GM18858 (cell line): ENCODE measurements at regions not wholly inside any gene's neighbourhood (a gene's known extent, or its start where the extent isn't known, plus 50 kb on each side); places are given as distances from the start of the nearest gene placed in this dataset.
"Not testable (repeated sequence)": the region's sequence is repeated elsewhere in the genome, so short reads cannot be mapped to it uniquely, and the experiment has no call there.

Experiments
- ATAC-seq: cut with Tn5 transposase; IDR thresholded peaks from one replicate; pipeline ENCODE4 v1.9.1; 2021; ENCODE audit not compliant: unreplicated experiment

DNA sequence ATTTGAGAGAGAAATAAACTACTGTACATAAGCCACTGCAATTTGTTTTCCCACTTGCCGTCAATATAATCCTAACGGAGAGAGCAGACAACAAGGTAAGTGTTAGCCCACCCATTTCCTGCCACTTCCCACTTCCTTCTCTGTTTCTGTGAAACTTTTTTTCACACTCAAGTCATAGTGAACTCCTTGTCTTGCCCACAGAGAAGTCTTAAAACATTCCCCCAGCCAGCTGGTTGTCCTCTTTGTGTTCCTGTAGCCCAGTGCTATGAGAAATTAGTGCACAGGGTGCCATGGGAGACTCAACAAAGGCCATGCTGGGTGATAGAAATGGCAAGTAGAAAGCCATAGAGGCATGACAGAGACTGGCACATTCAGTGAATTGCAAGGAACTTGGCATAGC, 208.6 kb downstream of the BLID start:
- no peak for ATAC-seq

DNA sequence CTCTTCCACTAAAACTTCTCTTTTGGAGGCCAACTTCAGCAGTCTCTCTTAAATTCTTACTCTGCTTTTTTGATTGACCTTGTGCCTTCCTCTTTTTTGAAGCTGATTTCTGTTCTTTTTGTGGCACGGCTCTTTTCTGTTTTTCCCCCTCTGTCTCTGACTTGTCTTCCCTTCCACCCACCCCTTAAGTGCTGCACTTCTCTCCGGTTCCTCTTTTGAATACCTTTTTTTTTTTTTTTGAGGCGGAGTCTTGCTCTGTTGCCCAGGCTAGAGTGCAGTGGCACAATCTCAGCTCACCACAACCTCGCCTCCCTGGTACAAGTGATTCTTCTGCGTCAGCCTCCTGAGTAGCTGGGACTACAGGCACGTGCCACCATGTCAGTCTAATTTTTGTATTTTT, 211.9 kb downstream of the BLID start:
- ATAC-seq: no peak

DNA sequence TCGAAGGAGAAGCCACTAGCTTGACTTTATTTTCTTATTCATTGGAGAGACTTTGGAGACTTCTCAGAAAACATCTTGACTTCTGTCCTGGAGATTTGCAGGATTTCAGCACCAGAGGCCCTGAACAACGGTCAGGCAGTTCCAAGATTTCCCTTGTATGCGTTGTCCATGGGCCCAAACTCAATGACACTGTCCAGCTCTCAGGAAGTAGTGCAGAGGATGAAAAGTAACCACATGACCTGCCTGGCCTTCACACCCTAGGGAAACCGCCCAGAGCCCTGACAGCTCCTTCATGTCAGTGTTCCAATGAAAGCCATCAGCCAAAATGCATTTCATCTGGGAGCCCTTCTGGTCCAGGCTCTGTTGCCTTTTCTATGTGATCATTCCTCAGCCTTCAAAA, 214.1 kb downstream of the BLID start:
- no peak for ATAC-seq

DNA sequence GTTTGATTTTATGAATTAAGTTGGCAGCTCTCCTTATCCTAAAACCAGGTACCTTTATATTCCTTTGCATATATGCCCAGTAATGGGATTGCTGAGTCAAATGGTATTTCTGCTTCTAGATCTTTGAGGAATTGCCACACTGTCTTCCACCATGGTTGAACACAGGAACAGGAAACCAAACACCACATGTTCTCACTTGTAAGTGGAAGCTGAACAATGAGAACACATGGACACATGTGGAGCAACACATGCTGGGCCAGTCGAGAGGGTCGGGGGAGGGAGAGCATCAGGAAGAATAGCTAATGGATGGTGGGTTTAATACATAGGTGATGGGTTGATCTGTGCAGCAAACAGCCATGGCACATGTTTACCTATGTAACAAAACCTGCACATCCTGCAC, 214.6 kb downstream of the BLID start:
- not testable (repeated sequence) for ATAC-seq

DNA sequence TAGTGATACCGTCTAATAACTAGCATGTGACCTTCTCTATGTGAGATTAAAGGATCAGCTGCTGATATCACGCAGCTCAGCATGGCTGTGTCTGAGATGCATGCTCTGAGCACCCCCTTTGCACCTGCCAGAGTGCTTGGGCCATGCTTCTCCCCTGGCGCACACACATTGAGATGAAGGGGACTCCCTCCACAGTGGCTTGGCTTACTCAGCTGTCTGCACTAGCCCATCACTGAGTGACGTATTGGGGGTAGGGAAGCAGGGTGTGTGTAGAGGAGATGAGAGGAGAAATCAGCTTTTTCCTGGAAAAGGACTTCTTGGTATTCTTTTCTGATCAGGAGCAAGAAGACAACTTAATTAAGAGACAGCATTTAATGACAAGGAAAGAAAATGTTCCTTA, 216.5 kb downstream of the BLID start:
- no peak for ATAC-seq

DNA sequence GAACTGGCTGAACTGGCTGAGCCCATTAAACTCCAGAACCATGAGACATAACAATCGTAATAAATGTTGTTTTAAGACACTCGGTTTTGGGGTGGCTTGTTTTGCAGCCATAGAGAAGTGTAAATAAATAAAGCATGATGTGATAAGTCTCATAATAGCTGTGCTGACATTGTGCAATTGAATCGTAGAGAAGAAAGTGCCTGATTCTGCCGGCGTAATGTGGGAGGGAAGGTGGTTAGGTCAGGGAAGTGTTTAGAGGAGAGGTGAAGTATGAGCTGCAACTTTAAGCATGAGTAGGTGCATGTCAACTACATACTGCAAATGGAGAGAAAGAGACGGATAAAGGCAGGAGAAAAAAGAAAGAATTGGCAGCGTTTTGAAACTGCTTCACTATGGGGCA, 217.1 kb downstream of the BLID start:
- no peak for ATAC-seq

DNA sequence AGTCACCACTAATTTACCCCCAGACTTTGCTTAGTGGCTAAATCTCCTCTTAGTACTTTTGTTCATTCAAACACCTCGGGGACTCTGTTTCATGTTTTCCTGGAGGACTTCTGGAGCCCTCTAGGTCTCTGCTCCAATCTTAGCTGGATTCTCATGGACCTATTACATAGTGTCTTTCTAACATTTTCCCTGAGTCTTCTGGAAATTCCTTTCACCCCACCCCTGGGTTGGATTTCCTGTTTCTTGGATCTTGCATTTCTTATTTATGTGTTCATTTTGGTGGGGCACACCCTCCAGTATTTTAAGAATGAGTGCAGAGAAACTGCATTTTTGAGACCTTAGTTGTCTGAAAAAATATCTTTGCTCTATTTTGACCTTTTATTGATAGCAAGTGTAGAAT, 220.1 kb downstream of the BLID start:
- no peak for ATAC-seq

DNA sequence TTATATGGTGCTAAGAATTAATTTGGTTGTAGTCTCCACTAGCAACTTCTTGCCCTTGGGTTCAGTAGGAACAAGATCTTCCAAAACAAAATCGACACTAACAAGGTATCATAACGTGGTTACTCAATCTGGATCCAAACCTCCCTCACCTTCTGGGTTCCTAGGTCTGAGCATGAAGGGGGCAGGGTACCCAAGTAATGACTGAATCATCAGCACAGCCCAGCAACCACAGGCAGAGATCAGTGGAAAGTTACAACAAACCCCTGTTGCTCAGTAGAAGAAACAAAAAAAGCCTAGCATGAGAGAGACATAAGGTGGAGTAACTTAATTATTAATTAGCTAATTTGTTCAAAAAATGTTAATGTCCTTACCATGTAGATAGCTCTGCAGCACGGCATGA, 221.4 kb downstream of the BLID start:
- no peak for ATAC-seq

DNA sequence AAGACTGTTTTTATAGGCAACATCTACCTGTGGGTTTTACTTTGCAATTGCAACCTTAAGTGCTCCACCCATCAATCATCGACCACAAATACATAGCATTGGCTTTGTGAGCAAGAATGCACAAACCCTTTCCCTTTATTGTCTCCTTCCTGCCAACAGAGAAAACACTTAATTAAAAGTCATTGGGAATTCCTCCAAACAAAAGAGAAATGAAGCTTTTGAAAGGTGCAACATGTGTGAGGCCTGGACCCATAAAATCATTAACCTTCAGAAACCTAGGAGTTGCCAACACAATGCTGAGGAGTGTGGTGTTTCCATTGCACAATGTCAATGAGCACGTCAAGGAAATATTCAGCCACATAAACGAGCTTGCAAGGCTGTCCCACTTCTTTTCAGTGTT, 223.2 kb downstream of the BLID start:
- no peak for ATAC-seq

DNA sequence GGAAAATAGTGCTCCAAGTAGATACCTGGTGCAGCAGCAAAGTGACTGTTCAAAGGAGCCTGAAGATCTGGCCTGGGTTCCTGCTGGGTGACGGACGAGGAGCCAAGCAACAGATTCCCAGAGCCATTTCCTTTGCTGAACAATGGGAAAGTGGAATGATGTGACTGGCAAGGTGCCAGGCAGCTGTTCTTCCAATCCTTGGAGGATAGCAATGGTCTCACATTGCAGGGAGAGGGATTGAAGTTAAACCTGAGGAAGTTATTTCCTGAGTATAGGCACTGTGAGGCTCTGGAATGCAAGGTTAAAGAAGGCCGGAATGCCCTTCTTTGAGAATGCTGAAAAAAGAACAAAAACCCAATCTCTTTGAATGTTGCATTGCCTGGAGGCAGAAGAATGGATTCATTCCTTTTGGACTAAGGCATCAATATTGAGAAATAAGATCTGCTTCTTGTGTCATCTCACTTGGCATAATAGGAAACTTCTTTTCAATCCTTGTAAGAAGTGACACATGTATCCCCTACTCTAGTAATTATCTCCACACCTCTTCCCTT, 223.8 kb downstream of the BLID start:
- no peak for ATAC-seq

DNA sequence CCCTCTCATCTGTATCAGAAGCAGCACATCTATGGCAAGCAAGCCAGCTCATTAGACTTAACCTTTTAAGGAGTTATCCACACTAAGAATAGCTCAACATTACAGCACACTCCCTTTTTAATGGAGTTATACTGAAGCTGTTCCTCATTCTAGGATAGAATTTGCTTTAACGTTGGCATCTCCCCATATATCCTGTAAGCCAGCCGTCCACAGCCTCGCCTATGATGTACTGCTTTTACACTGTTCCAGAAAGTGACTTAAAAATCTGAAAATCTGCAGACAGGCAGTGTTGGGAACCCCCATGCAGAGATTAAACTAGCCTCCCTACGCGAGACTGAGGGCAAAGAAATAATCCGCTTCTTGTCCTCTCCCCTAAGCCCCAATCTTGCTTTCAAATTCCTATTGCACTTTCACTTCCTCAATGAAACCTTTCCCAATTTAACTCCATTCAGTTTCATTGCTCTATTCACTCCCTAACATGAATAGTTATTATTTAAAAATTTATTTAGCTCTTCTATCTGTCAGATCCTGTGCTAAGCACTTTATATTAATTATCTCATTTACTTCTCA, 225.0 kb downstream of the BLID start:
- ATAC-seq: no peak

DNA sequence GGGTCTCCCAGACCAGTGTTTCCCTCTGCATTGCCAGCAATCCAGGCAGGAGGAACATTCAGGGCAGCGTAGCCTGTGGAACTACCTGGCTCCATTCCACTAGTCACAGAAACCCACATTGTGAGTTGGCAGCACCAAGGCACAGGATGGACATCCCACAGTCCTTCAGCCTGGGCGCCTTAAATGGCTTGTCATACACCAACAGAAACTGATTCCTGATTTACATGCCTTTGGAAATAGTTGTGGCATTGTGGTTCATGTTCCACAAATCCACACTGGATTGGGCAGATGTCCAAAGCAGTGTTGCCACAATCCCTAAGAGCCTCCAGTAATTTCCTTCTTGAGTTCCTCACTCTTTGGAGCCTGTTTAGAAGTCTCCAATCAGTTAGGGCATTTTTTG, 225.6 kb downstream of the BLID start:
- ATAC-seq: no peak

DNA sequence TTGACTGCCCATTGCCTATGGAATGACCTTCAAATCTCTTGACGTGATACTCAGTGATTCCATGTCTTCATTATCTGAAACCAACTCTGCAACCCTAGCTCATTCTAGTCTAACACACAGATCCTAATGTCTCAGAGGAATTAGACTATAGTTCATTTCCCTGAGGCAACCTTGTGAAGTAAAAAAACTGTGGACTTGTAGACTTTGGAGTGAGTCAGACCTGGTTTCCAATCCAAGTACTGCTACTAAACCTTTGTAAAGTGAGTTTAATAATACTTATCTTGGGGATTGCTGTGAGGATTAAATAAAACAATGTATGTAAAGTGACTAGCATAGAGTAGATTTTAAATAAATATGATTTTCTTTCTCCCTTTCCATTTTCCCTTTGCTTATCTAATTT, 226.1 kb downstream of the BLID start:
- ATAC-seq: no peak

DNA sequence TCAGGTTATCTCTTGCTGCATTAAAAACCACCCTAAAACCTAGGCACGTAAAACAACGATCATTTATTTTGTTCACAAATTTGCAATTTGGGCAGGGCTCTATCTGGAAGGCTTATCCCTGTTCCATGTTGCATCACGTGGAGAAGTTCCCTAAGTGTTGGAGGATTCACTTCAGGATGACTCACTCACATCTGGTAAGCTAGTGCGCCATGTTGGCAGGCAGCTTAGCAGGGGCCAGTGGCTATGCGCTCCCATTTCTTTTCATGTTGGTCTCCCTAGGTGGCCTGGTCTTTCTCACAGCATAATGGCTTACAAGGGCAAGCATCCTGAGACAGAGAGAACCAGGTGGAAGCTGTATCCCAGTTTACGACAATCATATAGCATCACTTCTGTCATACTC, 226.8 kb downstream of the BLID start:
- no peak for ATAC-seq

DNA sequence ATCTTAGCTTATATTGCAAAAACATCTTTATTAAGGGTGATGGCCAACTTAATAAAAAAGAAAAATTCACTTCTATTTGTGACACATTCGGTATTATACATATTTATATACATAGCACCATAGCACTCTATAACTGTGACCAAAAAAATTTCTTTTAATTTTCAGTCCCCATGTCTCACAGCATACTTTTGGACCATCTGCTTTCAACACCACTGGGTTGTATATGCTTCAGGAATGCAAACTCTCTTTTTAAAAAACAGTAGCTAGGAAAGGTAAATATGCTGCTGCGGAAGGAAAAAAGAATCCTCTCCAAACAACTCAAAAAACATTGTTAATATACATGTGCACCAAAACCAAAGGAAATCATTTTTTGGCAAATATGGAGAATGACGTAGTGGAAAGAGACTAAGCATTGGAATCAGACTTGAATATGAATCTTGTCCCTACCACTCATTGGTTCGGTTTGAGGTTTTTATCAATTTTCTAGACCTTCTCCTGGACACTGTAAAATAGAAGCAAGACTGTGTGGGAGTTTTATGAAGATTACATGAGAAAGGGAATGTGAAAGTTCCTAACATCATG, 227.9 kb downstream of the BLID start:
- ATAC-seq: no peak

DNA sequence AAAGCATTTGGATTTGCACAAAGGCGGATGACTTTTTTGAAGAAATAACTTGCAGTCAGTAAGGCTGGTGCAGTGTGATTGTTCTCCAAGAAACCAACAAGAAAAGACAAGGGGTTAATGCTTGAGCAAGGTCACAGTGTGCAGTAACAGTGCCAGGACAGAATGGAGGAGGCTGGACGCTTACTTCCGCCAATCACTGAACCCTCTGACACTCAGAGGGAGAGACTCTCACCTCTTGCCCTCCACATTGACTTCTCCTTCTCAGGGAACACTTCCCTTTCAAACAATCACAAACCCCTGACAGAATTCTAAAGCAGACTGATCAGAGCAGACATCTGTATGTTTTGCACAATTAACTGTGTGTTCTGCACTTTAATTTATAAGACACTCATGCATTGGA, 228.4 kb downstream of the BLID start:
- no peak for ATAC-seq

DNA sequence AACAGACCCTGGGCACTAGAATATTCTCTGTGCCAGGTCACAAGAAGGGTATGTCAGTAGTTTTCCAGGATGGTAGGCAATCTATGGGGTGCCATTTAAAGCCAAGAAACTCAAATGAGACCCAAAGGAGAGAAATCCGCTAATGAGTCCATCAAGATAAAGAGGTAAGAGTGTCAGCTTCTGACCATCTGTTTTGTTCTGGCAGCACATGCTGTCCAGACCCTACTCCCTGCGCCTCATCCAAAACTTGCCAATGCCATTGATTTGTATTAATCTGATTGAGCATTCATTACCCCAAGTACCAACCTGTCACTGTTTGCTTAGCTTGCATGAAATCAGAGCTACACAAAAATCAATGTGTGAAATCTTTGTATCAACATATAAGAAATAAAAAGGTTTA, 229.0 kb downstream of the BLID start:
- ATAC-seq: no peak

DNA sequence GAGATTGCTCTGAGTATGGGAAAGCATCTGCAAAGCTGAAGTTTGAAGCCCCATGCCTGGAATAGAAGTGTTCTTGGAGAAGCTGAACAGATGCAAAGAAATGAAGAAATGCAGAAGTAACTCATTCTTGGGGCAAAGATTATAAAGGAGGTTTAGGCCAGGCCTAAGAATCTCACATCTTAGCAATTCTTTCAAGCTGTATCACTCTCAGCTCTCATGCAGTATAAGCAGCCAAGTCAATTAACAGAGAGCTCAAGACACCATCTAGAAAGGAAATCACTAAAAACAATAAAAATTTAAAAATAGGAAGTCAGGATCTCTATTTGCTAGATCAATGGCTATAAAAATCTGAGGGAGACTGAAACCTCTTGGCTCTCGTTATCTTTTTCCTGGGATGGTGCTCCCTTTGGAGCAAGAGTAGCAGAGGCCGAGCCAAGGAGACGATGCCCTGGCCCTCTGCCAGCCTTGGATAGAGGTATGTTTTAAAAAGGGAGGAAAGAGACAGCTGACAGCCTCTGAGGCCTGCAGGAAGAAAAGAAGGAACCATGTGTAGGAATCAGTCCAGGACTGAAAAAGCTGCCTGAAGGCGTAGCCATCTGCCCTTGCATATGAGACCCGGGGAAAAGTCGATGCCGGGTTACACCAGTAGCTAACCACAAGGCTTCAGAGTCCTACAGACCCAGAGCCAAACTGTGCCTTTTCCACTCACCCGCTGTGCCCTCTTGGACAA, 229.8 kb downstream of the BLID start:
- ATAC-seq: no peak

DNA sequence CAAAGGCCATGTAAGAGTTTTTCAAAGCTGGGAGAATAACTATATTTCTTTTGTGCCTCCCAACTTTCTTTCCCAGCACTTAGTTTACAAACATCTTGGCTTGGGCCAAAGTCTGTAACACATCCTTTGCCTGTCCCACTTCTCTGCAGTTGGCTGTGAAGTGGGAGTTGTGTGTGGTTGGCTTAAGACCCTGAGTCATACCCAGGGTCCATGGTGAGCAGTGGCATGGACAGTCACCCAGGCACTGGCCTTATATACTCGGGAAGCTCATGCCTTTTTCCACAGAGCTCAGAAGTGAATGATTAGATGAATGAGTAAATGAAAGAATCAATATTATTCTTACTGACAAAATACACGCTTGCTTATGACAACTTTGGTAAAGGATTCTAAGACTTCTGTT, 231.4 kb downstream of the BLID start:
- no peak for ATAC-seq

DNA sequence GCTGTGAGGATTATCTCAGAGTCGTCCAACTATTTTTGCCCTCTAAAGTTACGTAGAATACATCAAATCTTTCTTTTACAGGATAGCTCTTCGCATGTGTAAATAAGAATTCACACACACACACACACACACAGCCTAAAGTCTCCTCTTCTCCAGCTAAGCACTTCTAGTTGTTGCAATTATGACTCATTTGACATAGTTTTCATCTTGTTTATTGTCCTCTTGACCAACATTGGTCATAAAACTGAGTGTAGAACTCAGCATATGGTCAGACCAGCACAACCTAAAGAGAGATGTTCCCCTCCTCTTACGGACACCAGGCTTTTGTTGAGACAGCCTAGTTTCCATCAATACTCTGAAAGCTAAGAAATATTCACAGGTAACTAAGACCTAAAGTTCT, 234.2 kb downstream of the BLID start:
- ATAC-seq: no peak

DNA sequence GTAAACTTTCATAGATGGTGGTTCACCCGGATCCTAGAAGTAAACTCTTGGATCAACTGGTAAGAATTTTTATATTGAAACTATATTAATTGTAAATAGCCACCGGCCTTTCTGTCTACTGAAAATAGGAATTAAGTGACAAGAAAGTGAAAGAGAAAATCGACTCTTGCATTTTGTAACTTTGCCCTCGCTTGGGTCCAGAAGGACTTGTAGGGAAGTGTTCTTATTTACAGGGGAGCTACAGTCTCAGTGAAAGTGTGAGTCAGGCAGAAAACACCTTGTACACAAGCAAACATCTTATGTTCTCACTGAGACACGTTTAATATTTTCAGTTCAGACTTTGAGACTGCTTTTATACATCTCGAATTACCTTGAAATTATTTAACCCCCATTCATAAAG, 238.9 kb downstream of the BLID start:
- no peak for ATAC-seq

DNA sequence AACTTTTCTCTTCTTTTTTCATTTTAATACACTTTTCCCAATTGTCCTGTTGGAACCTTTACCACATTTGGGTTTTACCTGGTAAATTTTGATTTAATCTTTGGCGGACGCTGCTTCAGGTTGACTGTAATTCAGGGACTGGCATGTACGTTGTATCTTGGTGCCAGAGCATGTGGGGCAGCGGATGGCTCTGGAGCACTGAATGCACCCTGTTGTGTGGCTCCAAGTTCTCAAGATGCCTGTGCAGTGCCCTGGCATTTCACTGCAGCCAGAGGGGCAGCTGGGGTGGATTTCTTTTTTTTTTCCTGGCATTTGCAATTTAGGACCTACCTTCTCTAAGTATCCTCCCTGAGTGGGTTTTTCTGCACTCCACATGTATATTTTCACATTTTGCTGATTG, 242.2 kb downstream of the BLID start:
- ATAC-seq: no peak

DNA sequence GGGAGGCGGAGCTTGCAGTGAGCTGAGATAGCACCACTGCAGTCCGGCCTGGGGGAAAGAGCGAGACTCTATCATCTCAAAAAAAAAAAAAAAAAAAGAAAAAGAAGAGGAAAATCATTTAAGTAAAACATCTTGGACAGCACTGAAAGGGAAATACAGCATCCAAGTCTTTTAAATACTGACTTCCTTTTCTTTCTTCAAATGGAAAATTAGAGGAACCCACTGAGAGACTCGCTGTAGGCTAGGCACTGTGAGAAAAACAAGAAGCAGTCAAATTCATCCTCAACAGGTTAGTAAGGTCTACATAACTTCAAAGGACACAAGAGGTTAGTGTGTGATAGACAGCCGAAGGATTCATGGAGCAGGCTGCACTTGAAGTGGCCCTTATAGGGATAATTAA, 243.7 kb downstream of the BLID start:
- no peak for ATAC-seq
